H1 (cell line): ENCODE measurements at regions not wholly inside any gene's neighbourhood (a gene's known extent, or its start where the extent isn't known, plus 50 kb on each side); places are given as distances from the start of the nearest gene placed in this dataset.

Experiments
- CBX5 ChIP-seq: fragments of 300-800, 300-1000 bp; sonication (generic); IDR thresholded peaks from 2 replicates; pipeline ENCODE4 v1.7.1; 2016; ENCODE audit warnings: antibody characterized with exemption, low read length, low read depth
- CHD2 ChIP-seq: IDR thresholded peaks from 2 replicates; pipeline ENCODE4 v1.6.1; 2012; ENCODE audit warnings: low read length, improper control_type of control experiment
- EZH2 ChIP-seq: fragments of 200-600 bp; sonication (generic); IDR thresholded peaks from 2 replicates; pipeline ENCODE4 v1.7.1; 2012; ENCODE audit warnings: low read depth, mild to moderate bottlenecking, moderate library complexity, low read length, inconsistent platforms; ENCODE audit not compliant: severe bottlenecking
- GTF2F1 ChIP-seq: IDR thresholded peaks from 2 replicates; pipeline ENCODE4 v1.6.1; 2012; ENCODE audit warnings: low read depth, low read length, improper control_type of control experiment, borderline replicate concordance
- HDAC2 ChIP-seq, 2 experiments: fragments of 300-600 bp in 1 of 2; sonication (generic) in 1 of 2; IDR thresholded peaks; 2 replicates each; pipeline ENCODE4 v1.6.1; 2011 to 2012; ENCODE audit warnings: low read depth in 2 of 2, low read length in 2 of 2, mild to moderate bottlenecking in 2 of 2, moderate library complexity in 2 of 2, borderline replicate concordance in 1 of 2, inconsistent platforms in 1 of 2
- MAX ChIP-seq: IDR thresholded peaks from 2 replicates; pipeline ENCODE4 v1.6.1; 2012; ENCODE audit warnings: inconsistent platforms
- NANOG ChIP-seq: IDR thresholded peaks from 2 replicates; pipeline ENCODE4 v1.6.1; 2011; ENCODE audit warnings: low read length, low read depth, mild to moderate bottlenecking, inconsistent platforms; ENCODE audit not compliant: insufficient read depth, poor library complexity, severe bottlenecking
- POLR2A ChIP-seq, 2 experiments: IDR thresholded peaks; 1 replicate in 1 of 2; 2 replicates in 1 of 2; pipeline ENCODE4 v1.6.1; 2011; ENCODE audit warnings: low read depth in 2 of 2, low read length in 2 of 2, mild to moderate bottlenecking in 2 of 2; ENCODE audit errors: control extremely low read depth in 1 of 2
- POLR2AphosphoS5 ChIP-seq: IDR thresholded peaks from 2 replicates; pipeline ENCODE4 v1.6.1; 2011; ENCODE audit warnings: low read depth, low read length
- RAD21 ChIP-seq, 2 experiments: IDR thresholded peaks in 1 of 2; conservative IDR thresholded peaks in 1 of 2; 2 replicates each; pipeline ENCODE4 v1.6.1; 2011; ENCODE audit warnings: low read depth in 2 of 2, low read length in 2 of 2, improper control_type of control experiment in 1 of 2, inconsistent platforms in 1 of 2, mild to moderate bottlenecking in 1 of 2, moderate library complexity in 1 of 2
- RFX5 ChIP-seq: IDR thresholded peaks from 2 replicates; pipeline ENCODE4 v1.6.1; 2011; ENCODE audit warnings: low read depth, low read length, improper control_type of control experiment, borderline replicate concordance
- SIN3A ChIP-seq, 2 experiments: IDR thresholded peaks in 1 of 2; conservative IDR thresholded peaks in 1 of 2; 2 replicates each; pipeline ENCODE4 v1.6.1; 2011 to 2012; ENCODE audit warnings: low read length in 2 of 2, improper control_type of control experiment in 1 of 2, low read depth in 1 of 2, mild to moderate bottlenecking in 1 of 2
- SP1 ChIP-seq: IDR thresholded peaks from 2 replicates; pipeline ENCODE4 v1.6.1; 2011; ENCODE audit warnings: low read depth, low read length
- TF ChIP-seq, protein P1 (sequence below), 3 experiments: IDR thresholded peaks; 1 replicate in 2 of 3; 2 replicates in 1 of 3; pipeline versions ENCODE4 v1.5.1 to v1.6.1; 2011; ENCODE audit warnings: low read length in 3 of 3, mild to moderate bottlenecking in 3 of 3, inconsistent platforms in 2 of 3, low read depth in 1 of 3, moderate library complexity in 1 of 3; ENCODE audit not compliant: insufficient read depth in 1 of 3; ENCODE audit errors: control extremely low read depth in 1 of 3

- TF ChIP-seq POLR2A (IDR thresholded peaks at IDR 0.05; ENCODE audit: control extremely low read depth in 1 of 2, low read depth in 2 of 2, low read length in 2 of 2) (no peak), SP1 (no peak), POLR2AphosphoS5 (no peak), RFX5 (no peak), RAD21 (IDR thresholded peaks at IDR 0.05 in 1 of 2, conservative IDR thresholded peaks at IDR 0.05 in 1 of 2; ENCODE audit: low read depth in 2 of 2, low read length in 2 of 2) (no peak), HDAC2 (IDR thresholded peaks at IDR 0.05; ENCODE audit: borderline replicate concordance in 1 of 2, low read depth in 2 of 2, low read length in 2 of 2) (no peak), SIN3A (conservative IDR thresholded peaks at IDR 0.05 in 1 of 2, IDR thresholded peaks at IDR 0.05 in 1 of 2; ENCODE audit: low read depth in 1 of 2, low read length in 2 of 2) (no peak), CHD2 (no peak), CBX5 (no peak), GTF2F1 (no peak), NANOG (no peak), MAX (no peak), EZH2 (no peak)
- TF ChIP-seq, protein P1, sequence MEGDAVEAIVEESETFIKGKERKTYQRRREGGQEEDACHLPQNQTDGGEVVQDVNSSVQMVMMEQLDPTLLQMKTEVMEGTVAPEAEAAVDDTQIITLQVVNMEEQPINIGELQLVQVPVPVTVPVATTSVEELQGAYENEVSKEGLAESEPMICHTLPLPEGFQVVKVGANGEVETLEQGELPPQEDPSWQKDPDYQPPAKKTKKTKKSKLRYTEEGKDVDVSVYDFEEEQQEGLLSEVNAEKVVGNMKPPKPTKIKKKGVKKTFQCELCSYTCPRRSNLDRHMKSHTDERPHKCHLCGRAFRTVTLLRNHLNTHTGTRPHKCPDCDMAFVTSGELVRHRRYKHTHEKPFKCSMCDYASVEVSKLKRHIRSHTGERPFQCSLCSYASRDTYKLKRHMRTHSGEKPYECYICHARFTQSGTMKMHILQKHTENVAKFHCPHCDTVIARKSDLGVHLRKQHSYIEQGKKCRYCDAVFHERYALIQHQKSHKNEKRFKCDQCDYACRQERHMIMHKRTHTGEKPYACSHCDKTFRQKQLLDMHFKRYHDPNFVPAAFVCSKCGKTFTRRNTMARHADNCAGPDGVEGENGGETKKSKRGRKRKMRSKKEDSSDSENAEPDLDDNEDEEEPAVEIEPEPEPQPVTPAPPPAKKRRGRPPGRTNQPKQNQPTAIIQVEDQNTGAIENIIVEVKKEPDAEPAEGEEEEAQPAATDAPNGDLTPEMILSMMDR (IDR thresholded peaks at IDR 0.05; ENCODE audit: control extremely low read depth in 1 of 3, insufficient read depth in 1 of 3, low read depth in 1 of 3, low read length in 3 of 3): no peak
Measured at GRCh38 chr2:207337234-207338219, 171.8 kb upstream of the KLF7 start.
